H9 (cell line): ENCODE measurements at regions not wholly inside any gene's neighbourhood (a gene's known extent, or its start where the extent isn't known, plus 50 kb on each side); places are given as distances from the start of the nearest gene placed in this dataset.

Source experiments
- DNase-seq: peaks from one replicate; pipeline ENCODE4 v3.0.0-alpha.2; 2017
- H2AFZ ChIP-seq: one replicate; pipeline ENCODE4 v1.6.1; 2013; ENCODE audit warnings: mild to moderate bottlenecking, low read length, control low read depth, moderate library complexity
- H2AK5ac ChIP-seq: 2 replicates; pipeline ENCODE4 v1.6.1; 2013; ENCODE audit warnings: low read length, control low read depth, mixed read lengths; ENCODE audit not compliant: insufficient read length
- H2BK120ac ChIP-seq: one replicate; pipeline ENCODE4 v1.6.1; 2013; ENCODE audit warnings: low read depth, mild to moderate bottlenecking, low read length, control low read depth, inconsistent platforms; ENCODE audit not compliant: poor library complexity, severe bottlenecking
- H2BK12ac ChIP-seq: 2 replicates; pipeline ENCODE4 v1.6.1; 2013; ENCODE audit warnings: low read length, control low read depth, mixed read lengths, low read depth; ENCODE audit not compliant: insufficient read length
- H2BK15ac ChIP-seq: 2 replicates; pipeline ENCODE4 v1.6.1; 2013; ENCODE audit warnings: low read depth, low read length, control low read depth
- H2BK20ac ChIP-seq: one replicate; pipeline ENCODE4 v1.6.1; 2013; ENCODE audit warnings: low read depth, mild to moderate bottlenecking, low read length, control low read depth, inconsistent platforms; ENCODE audit not compliant: poor library complexity, severe bottlenecking
- H2BK5ac ChIP-seq: 2 replicates; pipeline ENCODE4 v1.6.1; 2013; ENCODE audit warnings: low read length, control low read depth, mixed read lengths; ENCODE audit not compliant: insufficient read length
- H3K14ac ChIP-seq: 2 replicates; pipeline ENCODE4 v1.6.1; 2013; ENCODE audit warnings: low read length, control low read depth; ENCODE audit not compliant: insufficient read depth
- H3K18ac ChIP-seq: 2 replicates; pipeline ENCODE4 v1.6.1; 2013; ENCODE audit warnings: low read depth, mild to moderate bottlenecking, mixed read lengths, low read length, control low read depth; ENCODE audit not compliant: insufficient read length
- H3K23ac ChIP-seq: 2 replicates; pipeline ENCODE4 v1.6.1; 2013; ENCODE audit warnings: low read length, control low read depth, mixed read lengths, low read depth; ENCODE audit not compliant: insufficient read length
- H3K23me2 ChIP-seq: 2 replicates; pipeline ENCODE4 v1.6.1; 2013; ENCODE audit warnings: low read depth, mild to moderate bottlenecking, mixed read lengths, low read length, control low read depth; ENCODE audit not compliant: insufficient read length, poor library complexity, severe bottlenecking
- H3K27ac ChIP-seq: 2 replicates; pipeline ENCODE4 v1.5.1; 2013; ENCODE audit warnings: low read length, control low read depth, mixed read lengths, low read depth; ENCODE audit not compliant: insufficient read length
- H3K27me3 ChIP-seq: 2 replicates; pipeline ENCODE4 v1.6.1; 2013; ENCODE audit warnings: low read length, control low read depth, inconsistent platforms; ENCODE audit not compliant: insufficient read depth
- H3K4ac ChIP-seq: 2 replicates; pipeline ENCODE4 v1.6.1; 2013; ENCODE audit warnings: low read depth, mild to moderate bottlenecking, control low read depth, inconsistent platforms, low read length, moderate library complexity
- H3K4me1 ChIP-seq: 2 replicates; pipeline ENCODE4 v1.6.1; 2013; ENCODE audit warnings: low read length, control low read depth, inconsistent platforms; ENCODE audit not compliant: insufficient read depth
- H3K4me2 ChIP-seq: 2 replicates; pipeline ENCODE4 v1.6.1; 2013; ENCODE audit warnings: low read length, control low read depth, mixed read lengths; ENCODE audit not compliant: insufficient read length, insufficient read depth
- H3K56ac ChIP-seq: 2 replicates; pipeline ENCODE4 v1.6.1; 2013; ENCODE audit warnings: low read depth, mild to moderate bottlenecking, mixed read lengths, low read length, control low read depth; ENCODE audit not compliant: insufficient read length
- H3K79me1 ChIP-seq: 2 replicates; pipeline ENCODE4 v1.6.1; 2013; ENCODE audit warnings: low read depth, mild to moderate bottlenecking, moderate library complexity, low read length, control low read depth, inconsistent platforms; ENCODE audit not compliant: insufficient read depth, poor library complexity, severe bottlenecking
- H3K79me2 ChIP-seq: 2 replicates; pipeline ENCODE4 v1.6.1; 2013; ENCODE audit warnings: low read length, control low read depth, inconsistent platforms; ENCODE audit not compliant: insufficient read depth
- H3K9ac ChIP-seq: 2 replicates; pipeline ENCODE4 v1.6.1; 2013; ENCODE audit warnings: low read length, control low read depth, mixed read lengths; ENCODE audit not compliant: insufficient read length; ENCODE audit errors: extremely low read depth
- H3K9me3 ChIP-seq: one replicate; pipeline ENCODE4 v1.6.1; 2013; ENCODE audit warnings: low read depth, low read length, inconsistent platforms; ENCODE audit not compliant: control insufficient read depth
- H3T11ph ChIP-seq: one replicate; pipeline ENCODE4 v1.6.1; 2013; ENCODE audit warnings: mild to moderate bottlenecking, low read length, control low read depth, inconsistent platforms
- H4K20me1 ChIP-seq: one replicate; pipeline ENCODE4 v1.6.1; 2013; ENCODE audit not compliant: control insufficient read depth, insufficient read length, insufficient read depth
- H4K5ac ChIP-seq: 2 replicates; pipeline ENCODE4 v1.6.1; 2013; ENCODE audit warnings: low read depth, mild to moderate bottlenecking, mixed read lengths, low read length, control low read depth; ENCODE audit not compliant: insufficient read length
- H4K8ac ChIP-seq: replicated peaks from 2 replicates; pipeline ENCODE4 v1.6.1; 2013; ENCODE audit warnings: low read length, control low read depth, mixed read lengths, low read depth; ENCODE audit not compliant: insufficient read length
- H4K91ac ChIP-seq: 2 replicates; pipeline ENCODE4 v1.6.1; 2013; ENCODE audit warnings: low read depth, mild to moderate bottlenecking, moderate library complexity, mixed read lengths, low read length, control low read depth; ENCODE audit not compliant: insufficient read length
- H3K27ac Mint-ChIP-seq, 3 experiments: 2 replicates in 2 of 3; 3 replicates in 1 of 3; pipeline ENCODE4 v1.8.0; 2020 to 2021; ENCODE audit warnings: mixed read lengths in 3 of 3, mild to moderate bottlenecking in 1 of 3, moderate library complexity in 1 of 3
- H3K27me3 Mint-ChIP-seq: 2 replicates; pipeline ENCODE4 v1.8.0; 2021; ENCODE audit warnings: low read depth, mild to moderate bottlenecking, moderate library complexity, mixed read lengths
- H3K36me3 Mint-ChIP-seq, 3 experiments: 2 replicates in 2 of 3; 3 replicates in 1 of 3; pipeline ENCODE4 v1.8.0; 2020 to 2021; ENCODE audit warnings: low read depth in 3 of 3, mixed read lengths in 3 of 3; ENCODE audit not compliant: insufficient read depth in 1 of 3
- H3K4me1 Mint-ChIP-seq, 2 experiments: 2 replicates each; pipeline ENCODE4 v1.8.0; 2020; ENCODE audit warnings: mixed read lengths in 2 of 2
- H3K4me3 Mint-ChIP-seq, 2 experiments: 2 replicates in 1 of 2; 3 replicates in 1 of 2; pipeline ENCODE4 v1.8.0; 2020 to 2021; ENCODE audit warnings: mild to moderate bottlenecking in 2 of 2, mixed read lengths in 2 of 2, moderate library complexity in 1 of 2
- H3K9me3 Mint-ChIP-seq, 2 experiments: 2 replicates in 1 of 2; 3 replicates in 1 of 2; pipeline ENCODE4 v1.8.0; 2020; ENCODE audit warnings: mild to moderate bottlenecking in 2 of 2, mixed read lengths in 2 of 2, moderate library complexity in 1 of 2
- CTCF ChIP-seq: fragments of 200-600 bp; sonication (generic); conservative IDR thresholded peaks from 3 replicates; pipeline ENCODE4 v1.8.0; 2021; ENCODE audit warnings: antibody characterized with exemption, mild to moderate bottlenecking
- WGBS: extraction: QIAGEN DNeasy Blood & Tissue Kit; methylation state at CpG from one replicate; pipeline ENCODE4 v1.1.7; 2013; ENCODE audit warnings: missing lambda C conversion rate, low lambda C conversion rate, mixed read lengths; ENCODE audit not compliant: insufficient read length; ENCODE audit errors: extremely low coverage; 5-methylcytosine and 5-hydroxymethylcytosine counted together

DNA sequence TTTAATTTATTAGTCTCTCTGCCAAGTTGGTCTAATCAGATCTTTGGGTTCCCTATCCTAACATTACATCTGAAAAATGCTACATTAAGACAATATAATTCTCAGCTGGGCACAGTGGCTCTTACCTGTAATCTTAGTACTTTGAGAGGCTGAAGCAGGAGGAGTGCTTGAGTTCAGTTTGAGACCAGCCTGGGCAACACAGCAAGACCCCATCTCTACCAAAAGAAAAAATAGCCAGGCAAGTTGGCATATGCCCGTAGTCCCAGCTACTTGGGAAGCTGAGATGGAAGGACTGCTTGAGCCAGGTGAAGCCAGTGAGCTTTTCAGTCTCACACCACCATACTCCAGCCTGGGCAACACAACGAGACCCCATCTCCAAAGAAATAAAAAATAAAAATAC, 95.0 kb downstream of the KLF12 start:
- WGBS = no CpG with 5 or more reads among the region's 2 CpGs
- Histone ChIP-seq H2BK5ac (no peak overlapping the region), H4K8ac (no peak overlapping the region), H3K27me3 (no peaks in the 10 kb centered on the region), H3K56ac (no peak overlapping the region), H3K18ac (no peak overlapping the region), H3K27ac (no peak overlapping the region), H3K79me2 (no peaks in the 10 kb centered on the region), H2AFZ (no peak overlapping the region), H3K9me3 (no peaks in the 10 kb centered on the region), H3K79me1 (no peaks in the 10 kb centered on the region), H3K9ac (no peak overlapping the region), H2BK12ac (no peak overlapping the region), H4K20me1 (no peaks in the 10 kb centered on the region), H4K5ac (no peak overlapping the region), H3K23me2 (no peaks in the 10 kb centered on the region), H3K14ac (no peak overlapping the region), H2AK5ac (peak overlapping the region; percentile 67), H3K23ac (no peak overlapping the region), H4K91ac (no peak overlapping the region), H2BK20ac (no peak overlapping the region), H3K4me1 (peaks cover 4% of the 10 kb centered on the region; the same call in 1 of the 2 replicates), H3K4ac (no peak overlapping the region), H3K4me2 (no peak overlapping the region), H2BK120ac (no peak overlapping the region), H2BK15ac (no peak overlapping the region), H3T11ph (no peak overlapping the region)
- no peak for DNase-seq
- no peak for TF ChIP-seq CTCF
- H3K27me3 Mint-ChIP-seq = no peaks in the 10 kb centered on the region
- no peaks in the 10 kb centered on the region for H3K9me3 Mint-ChIP-seq
- H3K27ac Mint-ChIP-seq = no peak overlapping the region
- peaks cover 44 to 45% of the 10 kb centered on the region in 2 experiments for H3K4me1 Mint-ChIP-seq
- peaks cover 0 to 3% (median 0%) of the 10 kb centered on the region in 3 experiments; a peak in 3 of 7 replicates for H3K36me3 Mint-ChIP-seq
- no peak overlapping the region for H3K4me3 Mint-ChIP-seq
